NCI-H748 (cell line): ENCODE measurements at regions not wholly inside any gene's neighbourhood (a gene's known extent, or its start where the extent isn't known, plus 50 kb on each side); places are given as distances from the start of the nearest gene placed in this dataset.
"Not testable (repeated sequence)": the region's sequence is repeated elsewhere in the genome, so short reads cannot be mapped to it uniquely, and the experiment has no call there.

Experiments used
- DNase-seq: peaks from one replicate; lab custom pipeline; 2025; ENCODE audit not compliant: unreplicated experiment; lab: John Stamatoyannopoulos, UW

GRCh38 chr2:103166456-103167324 is 404.9 kb downstream of the TMEM182 start:
- no peak for DNase-seq

- no peak for DNase-seq
These were observed 405.8 kb downstream of the TMEM182 start for GRCh38 chr2:103167599-103167998.

GRCh38 chr2:103169861-103170260 is 408.0 kb downstream of the TMEM182 start:
- no peak for DNase-seq

GRCh38 chr2:103172821-103173220 is 411.0 kb downstream of the TMEM182 start:
- no peak for DNase-seq

- no peak for DNase-seq
These were observed 412.9 kb downstream of the TMEM182 start for GRCh38 chr2:103174711-103175110.

GRCh38 chr2:103176294-103176915 is 414.6 kb downstream of the TMEM182 start:
- DNase-seq = no peak

- DNase-seq = no peak
These were observed 418.0 kb downstream of the TMEM182 start for GRCh38 chr2:103179798-103180197.

GRCh38 chr2:103183061-103183460 is 421.2 kb downstream of the TMEM182 start:
- DNase-seq = no peak

- DNase-seq = no peak
These were observed 435.0 kb downstream of the TMEM182 start for GRCh38 chr2:103196802-103197201.

GRCh38 chr2:103200774-103201173 is 438.9 kb downstream of the TMEM182 start:
- DNase-seq = not testable (repeated sequence)

- peak; percentile 16 for DNase-seq
These were observed 447.1 kb downstream of the TMEM182 start for GRCh38 chr2:103208916-103209315.

- DNase-seq = no peak
These were observed 451.3 kb downstream of the TMEM182 start for GRCh38 chr2:103213028-103213542.

- DNase-seq = no peak
These were observed 456.7 kb downstream of the TMEM182 start for GRCh38 chr2:103218516-103218915.

GRCh38 chr2:103219398-103219797 is 457.6 kb downstream of the TMEM182 start:
- DNase-seq = no peak

GRCh38 chr2:103222969-103223368 is 461.1 kb downstream of the TMEM182 start:
- DNase-seq = no peak

GRCh38 chr2:103230796-103231195 is 469.0 kb downstream of the TMEM182 start:
- no peak for DNase-seq

- DNase-seq = no peak
These were observed 471.0 kb downstream of the TMEM182 start for GRCh38 chr2:103232865-103233264.

- no peak for DNase-seq
These were observed 471.9 kb downstream of the TMEM182 start for GRCh38 chr2:103233691-103234090.

GRCh38 chr2:103235283-103235682 is 473.5 kb downstream of the TMEM182 start:
- DNase-seq = no peak

GRCh38 chr2:103249462-103249861 is 487.6 kb downstream of the TMEM182 start:
- no peak for DNase-seq

- DNase-seq = no peak
These were observed 490.9 kb downstream of the TMEM182 start for GRCh38 chr2:103252781-103253180.

GRCh38 chr2:103254611-103255010 is 492.8 kb downstream of the TMEM182 start:
- DNase-seq = no peak
